ENCODE measurements at regions not wholly inside any gene's neighbourhood (a gene's known extent, or its start where the extent isn't known, plus 50 kb on each side); places are given as distances from the start of the nearest gene placed in this dataset.

DNA sequence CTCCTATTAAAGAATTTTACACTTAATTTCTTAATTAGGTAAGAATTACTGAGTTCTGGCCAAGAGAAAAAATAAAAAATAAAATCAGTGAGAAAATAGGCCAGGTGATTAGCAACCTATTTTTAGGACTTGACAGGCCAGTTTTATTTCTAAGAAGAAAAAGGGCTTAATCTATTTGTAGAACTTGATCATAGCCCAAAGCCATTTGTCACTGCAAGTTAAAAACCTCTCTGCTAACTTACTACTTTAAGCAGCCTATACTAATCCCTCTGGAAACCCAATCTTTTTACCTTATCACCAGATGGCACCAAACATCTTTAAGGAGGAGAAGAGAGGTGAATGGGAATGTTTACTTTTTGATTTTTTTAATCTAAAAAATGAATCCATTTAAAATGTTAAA, 222.1 kb upstream of the RHOBTB1 start:
- ATAC-seq: no peak
- no peak overlapping the region for H3K4me3 ChIP-seq (ENCODE audit: low read length)
- no peaks in the 10 kb centered on the region for H3K9me3 ChIP-seq (ENCODE audit: control insufficient read depth, low read length)
- H3K4me1 ChIP-seq (ENCODE audit: control insufficient read depth, insufficient read depth, low read length): no peaks in the 10 kb centered on the region
- H3K27ac ChIP-seq (ENCODE audit: low read length): no peak overlapping the region
- no peaks in the 10 kb centered on the region for H3K27me3 ChIP-seq (ENCODE audit: control insufficient read depth, insufficient read depth)
- intact Hi-C loops (cut with DNase I): no loop called here
- no peak for DNase-seq

- no peak overlapping the region for H3K27ac ChIP-seq (ENCODE audit: low read length)
- H3K4me3 ChIP-seq (ENCODE audit: low read length): no peak overlapping the region
- peak in 2 of 3 donors; percentile 10 to 45 for DNase-seq
- peak in 1 of 2 donors; percentile 48 for ATAC-seq
- H3K9me3 ChIP-seq (ENCODE audit: control insufficient read depth, low read length): no peaks in the 10 kb centered on the region
- H3K27me3 ChIP-seq (ENCODE audit: control insufficient read depth, insufficient read depth): no peaks in the 10 kb centered on the region
- H3K4me1 ChIP-seq (ENCODE audit: control insufficient read depth, insufficient read depth, low read length): no peaks in the 10 kb centered on the region
- intact Hi-C loops (cut with DNase I): no loop called here
- 38% methylated on average over 6 of the region's 6 CpGs for WGBS
These were observed 220.6 kb upstream of the RHOBTB1 start for GRCh38 chr10:61164458-61165160.

DNA sequence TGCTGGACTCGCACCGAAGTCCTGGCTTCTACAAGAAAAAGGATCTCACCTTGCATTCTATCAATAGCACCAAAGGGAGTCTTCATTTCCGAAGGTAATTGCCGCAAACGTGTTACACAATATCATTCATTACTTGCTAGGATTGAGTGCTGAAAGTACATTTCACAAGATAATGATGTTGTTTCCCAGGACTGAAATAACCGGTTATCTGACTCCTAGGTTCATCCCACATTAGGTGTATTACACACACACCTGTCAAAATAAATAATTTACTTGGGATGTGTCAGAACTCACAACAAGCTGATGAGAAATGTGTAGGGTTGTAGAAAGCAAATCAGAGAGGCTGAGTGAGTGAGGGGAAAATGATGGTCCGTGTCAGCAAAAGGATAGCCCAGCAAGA, 219.4 kb upstream of the RHOBTB1 start:
- no peaks in the 10 kb centered on the region for H3K4me1 ChIP-seq (ENCODE audit: control insufficient read depth, insufficient read depth, low read length)
- 83% methylated on average over 7 of the region's 7 CpGs for WGBS
- intact Hi-C loops (cut with DNase I): no loop called here
- no peak overlapping the region for H3K4me3 ChIP-seq (ENCODE audit: low read length)
- H3K27ac ChIP-seq (ENCODE audit: low read length): no peak overlapping the region
- no peak for ATAC-seq
- H3K9me3 ChIP-seq (ENCODE audit: control insufficient read depth, low read length): no peaks in the 10 kb centered on the region
- DNase-seq: no peak
- no peaks in the 10 kb centered on the region for H3K27me3 ChIP-seq (ENCODE audit: control insufficient read depth, insufficient read depth)

DNA sequence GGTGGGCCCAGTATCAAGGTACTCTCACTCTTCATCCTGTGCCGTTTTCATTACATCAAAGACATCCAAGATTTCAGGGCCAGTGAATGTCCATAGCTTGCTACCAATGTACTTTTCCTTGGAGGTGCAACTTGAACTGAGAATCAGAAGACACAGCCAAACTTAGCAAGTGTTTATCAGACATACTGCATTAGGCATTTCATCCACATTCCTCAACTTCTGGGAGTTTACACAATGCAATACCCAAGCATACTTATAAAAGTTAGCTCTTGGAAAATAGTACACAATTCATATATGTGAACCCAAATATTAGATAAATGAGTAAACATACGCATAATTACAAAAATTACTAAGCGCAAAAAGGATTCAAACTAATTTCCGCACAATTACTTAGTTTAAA, 216.3 kb upstream of the RHOBTB1 start:
- WGBS: 91% methylated on average over 4 of the region's 4 CpGs
- Histone ChIP-seq H3K9me3 (ENCODE audit: control insufficient read depth, low read length) (no peaks in the 10 kb centered on the region), H3K4me3 (ENCODE audit: low read length) (no peak overlapping the region), H3K27me3 (ENCODE audit: control insufficient read depth, insufficient read depth) (no peaks in the 10 kb centered on the region), H3K27ac (ENCODE audit: low read length) (no peak overlapping the region), H3K4me1 (ENCODE audit: control insufficient read depth, insufficient read depth, low read length) (no peaks in the 10 kb centered on the region)
- intact Hi-C loops (cut with DNase I): no loop called here
- DNase-seq: no peak
- no peak for ATAC-seq

GRCh38 chr10:61159253-61159652, 215.3 kb upstream of the RHOBTB1 start:
- DNase-seq: no peak
- no peak overlapping the region for H3K4me3 ChIP-seq (ENCODE audit: low read length)
- no peak for ATAC-seq
- H3K9me3 ChIP-seq (ENCODE audit: control insufficient read depth, low read length): no peaks in the 10 kb centered on the region
- 55% methylated on average over 2 of the region's 2 CpGs for WGBS
- no peak overlapping the region for H3K27ac ChIP-seq (ENCODE audit: low read length)
- no peaks in the 10 kb centered on the region for H3K27me3 ChIP-seq (ENCODE audit: control insufficient read depth, insufficient read depth)
- H3K4me1 ChIP-seq (ENCODE audit: control insufficient read depth, insufficient read depth, low read length): no peaks in the 10 kb centered on the region
- intact Hi-C loops (cut with DNase I): loop anchor here in 1 of 4 donors (10.0 kb wide), 1 partner anchor 94 kb away; no protein-coding TSS in a partner anchor

DNA sequence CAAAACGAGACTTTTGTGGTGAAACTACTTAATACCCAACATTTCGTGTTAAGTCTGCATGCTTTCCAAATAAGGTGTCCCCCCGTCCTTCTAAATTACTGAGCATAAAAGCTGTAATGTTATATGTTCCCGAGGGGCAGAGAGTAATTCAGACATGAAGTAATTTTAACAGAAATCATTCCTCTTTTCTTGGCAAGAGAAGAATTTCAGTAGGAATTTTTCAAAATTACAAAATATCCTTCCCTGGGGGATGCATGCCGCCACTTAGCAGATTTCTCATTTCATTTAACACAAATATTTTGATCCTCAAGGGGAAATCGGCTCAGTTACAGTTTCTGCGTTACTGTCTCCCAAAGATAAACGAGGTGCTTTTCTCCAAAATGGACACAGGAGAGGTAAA, 213.2 kb upstream of the RHOBTB1 start:
- ATAC-seq (peak; percentile 34 to 45), DNase-seq (no peak)
- Histone ChIP-seq H3K4me3 (ENCODE audit: low read length) (no peak overlapping the region), H3K4me1 (ENCODE audit: control insufficient read depth, insufficient read depth, low read length) (no peaks in the 10 kb centered on the region), H3K9me3 (ENCODE audit: control insufficient read depth, low read length) (no peaks in the 10 kb centered on the region), H3K27ac (ENCODE audit: low read length) (no peak overlapping the region), H3K27me3 (ENCODE audit: control insufficient read depth, insufficient read depth) (no peaks in the 10 kb centered on the region)
- 52% methylated on average over 8 of the region's 8 CpGs for WGBS
- intact Hi-C loops (cut with DNase I): loop anchor here in 1 of 4 donors (10.0 kb wide), 1 partner anchor 92 kb away; no protein-coding TSS in a partner anchor

DNA sequence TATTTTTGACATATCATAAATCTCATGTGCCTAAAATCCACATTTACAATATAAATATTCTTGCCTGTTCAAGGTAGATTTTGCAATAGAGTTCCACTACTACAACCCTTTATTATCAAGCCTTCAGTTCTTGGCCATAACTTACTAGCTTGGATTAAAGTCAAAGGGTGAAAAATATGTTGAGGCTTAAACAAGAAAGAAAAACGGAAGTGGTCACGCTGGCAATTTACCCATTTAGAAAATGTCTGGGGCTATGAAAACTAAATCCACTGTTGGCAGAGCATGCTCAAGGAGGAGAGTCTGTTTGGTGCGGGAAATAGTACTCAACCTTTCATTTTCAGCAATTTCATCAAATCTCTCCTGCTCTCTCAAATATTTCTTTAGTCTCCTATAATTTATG, 209.8 kb upstream of the RHOBTB1 start:
- no peaks in the 10 kb centered on the region for H3K27me3 ChIP-seq (ENCODE audit: control insufficient read depth, insufficient read depth)
- no peak overlapping the region for H3K27ac ChIP-seq (ENCODE audit: low read length)
- no peak for ATAC-seq
- intact Hi-C loops (cut with DNase I): loop anchor here in 1 of 4 donors (10.0 kb wide), 1 partner anchor 89 kb away; no protein-coding TSS in a partner anchor
- no peak for DNase-seq
- H3K9me3 ChIP-seq (ENCODE audit: control insufficient read depth, low read length): no peaks in the 10 kb centered on the region
- no peak overlapping the region for H3K4me3 ChIP-seq (ENCODE audit: low read length)
- no peaks in the 10 kb centered on the region for H3K4me1 ChIP-seq (ENCODE audit: control insufficient read depth, insufficient read depth, low read length)
- WGBS: 70% methylated on average over 3 of the region's 3 CpGs

DNA sequence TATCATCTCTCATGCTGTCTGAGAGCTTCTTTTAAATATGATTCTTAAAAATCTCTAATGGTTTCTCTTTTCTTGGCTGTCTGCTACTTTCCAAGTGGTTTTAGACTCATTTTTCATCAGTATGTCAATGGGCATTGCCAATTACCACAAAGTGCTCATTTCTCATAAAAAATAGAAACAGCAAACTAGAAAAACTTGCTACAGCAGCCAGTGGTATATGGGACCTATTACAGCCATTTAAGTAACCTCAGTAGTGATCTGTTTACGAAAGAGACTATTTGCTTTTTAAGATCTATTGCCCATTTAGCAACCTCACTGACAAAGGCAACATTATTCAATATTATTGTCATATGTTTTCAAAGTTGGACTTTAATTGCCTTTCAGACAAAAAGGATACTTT, 207.1 kb upstream of the RHOBTB1 start:
- no peak for ATAC-seq
- no peaks in the 10 kb centered on the region for H3K9me3 ChIP-seq (ENCODE audit: control insufficient read depth, low read length)
- no peak overlapping the region for H3K27ac ChIP-seq (ENCODE audit: low read length)
- no peak overlapping the region for H3K4me3 ChIP-seq (ENCODE audit: low read length)
- DNase-seq: no peak
- H3K27me3 ChIP-seq (ENCODE audit: control insufficient read depth, insufficient read depth): no peaks in the 10 kb centered on the region
- WGBS: 93% methylated on average over 1 of the region's 1 CpG
- intact Hi-C loops (cut with DNase I): loop anchor here in 1 of 4 donors (10.0 kb wide), 1 partner anchor 86 kb away; no protein-coding TSS in a partner anchor
- H3K4me1 ChIP-seq (ENCODE audit: control insufficient read depth, insufficient read depth, low read length): no peaks in the 10 kb centered on the region

GRCh38 chr10:61148451-61148850, 204.5 kb upstream of the RHOBTB1 start:
- no peak overlapping the region for H3K27ac ChIP-seq (ENCODE audit: low read length)
- no peak overlapping the region for H3K4me3 ChIP-seq (ENCODE audit: low read length)
- no peaks in the 10 kb centered on the region for H3K27me3 ChIP-seq (ENCODE audit: control insufficient read depth, insufficient read depth)
- H3K4me1 ChIP-seq (ENCODE audit: control insufficient read depth, insufficient read depth, low read length): no peaks in the 10 kb centered on the region
- intact Hi-C loops (cut with DNase I): loop anchor here in 2 of 4 donors (10.0 kb wide), 2 partner anchors 46 to 136 kb away; no protein-coding TSS in a partner anchor
- no peak for ATAC-seq
- H3K9me3 ChIP-seq (ENCODE audit: control insufficient read depth, low read length): no peaks in the 10 kb centered on the region
- no peak for DNase-seq

DNA sequence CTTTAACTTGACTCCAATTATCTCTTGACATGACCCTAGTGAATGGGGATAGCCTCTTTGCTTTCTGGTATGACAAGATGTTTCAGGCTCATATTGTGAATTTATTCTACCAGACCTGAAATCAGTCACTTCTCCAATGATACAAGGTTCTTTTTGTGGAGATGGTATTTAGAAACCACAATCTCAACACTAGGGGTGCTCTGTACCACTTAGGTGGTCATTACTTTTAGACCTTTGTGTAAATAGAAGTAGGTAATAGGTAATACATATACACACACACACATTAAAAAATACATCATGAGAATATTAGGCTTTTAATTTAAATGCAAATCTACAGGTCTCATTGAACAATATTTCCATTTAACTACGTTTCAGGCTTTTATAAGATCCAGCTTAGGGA, 199.0 kb upstream of the RHOBTB1 start:
- intact Hi-C loops (cut with DNase I): loop anchor here in 3 of 4 donors (5.0 to 10.0 kb wide), 3 partner anchors 52 to 142 kb away; no protein-coding TSS in a partner anchor
- DNase-seq: no peak
- no peak overlapping the region for H3K4me3 ChIP-seq (ENCODE audit: low read length)
- no peaks in the 10 kb centered on the region for H3K9me3 ChIP-seq (ENCODE audit: control insufficient read depth, low read length)
- no peak for ATAC-seq
- no peaks in the 10 kb centered on the region for H3K4me1 ChIP-seq (ENCODE audit: control insufficient read depth, insufficient read depth, low read length)
- no peak overlapping the region for H3K27ac ChIP-seq (ENCODE audit: low read length)
- WGBS: 88% methylated on average over 1 of the region's 1 CpG
- H3K27me3 ChIP-seq (ENCODE audit: control insufficient read depth, insufficient read depth): no peaks in the 10 kb centered on the region

DNA sequence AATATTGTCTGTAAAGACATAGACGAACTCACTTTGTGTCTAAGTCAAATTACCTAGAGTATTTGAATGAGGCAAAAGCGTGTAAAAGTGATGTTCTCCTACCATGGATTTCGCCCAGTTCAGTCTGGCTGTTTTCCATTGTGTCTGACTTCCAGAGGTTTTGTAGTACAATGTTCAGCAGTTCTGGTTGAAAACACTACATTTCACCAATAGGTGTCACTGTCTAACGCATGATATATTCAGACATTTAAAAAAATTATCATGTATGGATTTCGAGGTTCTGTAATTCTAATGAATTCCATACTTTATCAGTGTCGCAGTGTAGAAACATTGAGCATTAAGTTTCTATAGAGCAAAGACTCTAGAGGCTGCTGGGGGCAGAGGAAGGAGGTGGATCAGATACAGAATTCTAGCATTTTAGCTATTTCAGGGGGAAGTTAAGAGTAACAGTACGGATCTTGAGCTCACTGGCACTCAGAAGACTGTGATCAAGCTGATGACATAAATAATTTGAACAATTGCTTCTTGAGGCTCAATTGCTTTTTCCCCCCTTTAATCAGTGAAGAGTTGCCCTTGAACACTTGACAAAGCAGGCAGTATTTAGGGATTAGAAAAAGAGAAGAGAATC, 196.9 kb upstream of the RHOBTB1 start:
- intact Hi-C loops (cut with DNase I): loop anchor here in 3 of 4 donors (5.0 to 10.0 kb wide), 3 partner anchors 54 to 144 kb away; no protein-coding TSS in a partner anchor
- Histone ChIP-seq H3K4me1 (ENCODE audit: control insufficient read depth, insufficient read depth, low read length) (no peaks in the 10 kb centered on the region), H3K4me3 (ENCODE audit: low read length) (no peak overlapping the region), H3K27ac (ENCODE audit: low read length) (no peak overlapping the region), H3K9me3 (ENCODE audit: control insufficient read depth, low read length) (no peaks in the 10 kb centered on the region), H3K27me3 (ENCODE audit: control insufficient read depth, insufficient read depth) (no peaks in the 10 kb centered on the region)
- DNase-seq (peak in 2 of 3 donors; percentile 19 to 43), ATAC-seq (peak in 1 of 2 donors; percentile 67)
- 26% methylated on average over 7 of the region's 7 CpGs for WGBS

Measured in right cardiac atrium (tissue), 5 donors.